Neuronal stem cell (in vitro differentiated cells): ENCODE measurements at regions not wholly inside any gene's neighbourhood (a gene's known extent, or its start where the extent isn't known, plus 50 kb on each side); places are given as distances from the start of the nearest gene placed in this dataset.

Experiments
- DNase-seq: peaks from one replicate; pipeline ENCODE4 v3.0.0-alpha.2; 2013; ENCODE audit warnings: low spot score
- H2AFZ ChIP-seq: one replicate; pipeline ENCODE4 v1.6.1; 2013; ENCODE audit warnings: mild to moderate bottlenecking, low read length, inconsistent platforms
- H2AK5ac ChIP-seq: 2 replicates; pipeline ENCODE4 v1.6.1; 2013; ENCODE audit warnings: low read depth, mild to moderate bottlenecking, inconsistent platforms, low read length, moderate library complexity, mixed read lengths
- H2BK120ac ChIP-seq: 2 replicates; pipeline ENCODE4 v1.6.1; 2013; ENCODE audit warnings: low read depth, mild to moderate bottlenecking, inconsistent platforms, low read length, moderate library complexity, mixed read lengths
- H2BK12ac ChIP-seq: one replicate; pipeline ENCODE4 v1.6.1; 2013; ENCODE audit warnings: low read length, inconsistent platforms
- H2BK15ac ChIP-seq: 2 replicates; pipeline ENCODE4 v1.6.1; 2013; ENCODE audit warnings: mild to moderate bottlenecking, low read length, inconsistent platforms, mixed read lengths
- H2BK5ac ChIP-seq: one replicate; pipeline ENCODE4 v1.6.1; 2013; ENCODE audit warnings: inconsistent platforms, mild to moderate bottlenecking, low read length, moderate library complexity
- H3K14ac ChIP-seq: one replicate; pipeline ENCODE4 v1.6.1; 2013; ENCODE audit warnings: low read length, inconsistent platforms
- H3K18ac ChIP-seq: 2 replicates; pipeline ENCODE4 v1.6.1; 2013; ENCODE audit warnings: low read length, inconsistent platforms
- H3K23ac ChIP-seq: 2 replicates; pipeline ENCODE4 v1.6.1; 2013; ENCODE audit warnings: low read depth, mild to moderate bottlenecking, mixed read lengths, low read length, inconsistent platforms; ENCODE audit not compliant: poor library complexity
- H3K27ac ChIP-seq: replicated peaks from 3 replicates; pipeline ENCODE4 v1.5.1; 2013; ENCODE audit warnings: low read length, inconsistent platforms
- H3K27me3 ChIP-seq, 3 experiments: 2 replicates each; pipeline ENCODE4 v1.6.1; 2013; ENCODE audit warnings: low read length in 3 of 3, mild to moderate bottlenecking in 2 of 3, inconsistent platforms in 1 of 3, low read depth in 1 of 3, mixed read lengths in 1 of 3, moderate library complexity in 1 of 3; ENCODE audit not compliant: control insufficient read depth in 3 of 3, insufficient read depth in 3 of 3
- H3K36me3 ChIP-seq, 2 donors: replicated peaks in 1 of 2; 2 replicates each; pipeline ENCODE4 v1.6.1; 2013; ENCODE audit warnings: low read length in 2 of 2; ENCODE audit not compliant: control insufficient read depth in 2 of 2, insufficient read depth in 2 of 2
- H3K4ac ChIP-seq: 2 replicates; pipeline ENCODE4 v1.6.1; 2013; ENCODE audit warnings: inconsistent platforms, mild to moderate bottlenecking, low read length, moderate library complexity
- H3K4me1 ChIP-seq, 2 donors: 1 replicate in 1 of 2; 2 replicates in 1 of 2; pipeline ENCODE4 v1.6.1; 2013; ENCODE audit warnings: low read length in 2 of 2, low read depth in 1 of 2; ENCODE audit not compliant: control insufficient read depth in 2 of 2, insufficient read depth in 1 of 2
- H3K4me2 ChIP-seq: one replicate; pipeline ENCODE4 v1.6.1; 2013; ENCODE audit warnings: mild to moderate bottlenecking, low read length, inconsistent platforms; ENCODE audit not compliant: insufficient read depth, poor library complexity, severe bottlenecking
- H3K4me3 ChIP-seq, 2 donors: 2 replicates each; pipeline ENCODE4 v1.5.1; 2013; ENCODE audit warnings: low read length in 2 of 2, mild to moderate bottlenecking in 2 of 2, inconsistent platforms in 1 of 2, moderate library complexity in 1 of 2
- H3K79me1 ChIP-seq: one replicate; pipeline ENCODE4 v1.6.1; 2013; ENCODE audit warnings: low read depth, mild to moderate bottlenecking, inconsistent platforms, low read length, moderate library complexity
- H3K9ac ChIP-seq: one replicate; pipeline ENCODE4 v1.6.1; 2013; ENCODE audit warnings: mild to moderate bottlenecking, low read depth, low read length, inconsistent platforms; ENCODE audit not compliant: poor library complexity
- H3K9me3 ChIP-seq, 2 donors: replicated peaks in 1 of 2; 2 replicates each; pipeline versions ENCODE3 to v1.6.1; 2013; ENCODE audit warnings: low read length in 2 of 2, mild to moderate bottlenecking in 2 of 2, inconsistent platforms in 1 of 2, low read depth in 1 of 2, mixed read lengths in 1 of 2, moderate library complexity in 1 of 2; ENCODE audit not compliant: control insufficient read depth in 2 of 2, insufficient read depth in 1 of 2
- H4K8ac ChIP-seq: one replicate; pipeline ENCODE4 v1.6.1; 2013; ENCODE audit warnings: low read depth, mild to moderate bottlenecking, inconsistent platforms, low read length, moderate library complexity
- H4K91ac ChIP-seq: one replicate; pipeline ENCODE4 v1.6.1; 2013; ENCODE audit warnings: low read length, low read depth, mild to moderate bottlenecking, inconsistent platforms; ENCODE audit not compliant: poor library complexity
- WGBS, 2 donors: extraction: QIAGEN DNeasy Blood & Tissue Kit; methylation state at CpG; one replicate each; pipeline ENCODE4 v1.1.7; 2013; ENCODE audit warnings: missing lambda C conversion rate in 2 of 2, mixed read lengths in 1 of 2; ENCODE audit not compliant: insufficient read length in 2 of 2, insufficient replicate concordance in 1 of 2; ENCODE audit errors: extremely low coverage in 2 of 2; 5-methylcytosine and 5-hydroxymethylcytosine counted together

- H3K23ac ChIP-seq, result no peak overlapping the region
- WGBS, 2 donors, result no CpG with 5 or more reads among the region's 3 CpGs
- H3K27me3 ChIP-seq, result no peaks in the 10 kb centered on the region
- H3K79me1 ChIP-seq, result no peaks in the 10 kb centered on the region
- H3K4me3 ChIP-seq, result no peak overlapping the region
- H4K8ac ChIP-seq, result no peak overlapping the region
- no peak overlapping the region for H3K4me2 ChIP-seq
- no peak overlapping the region for H2BK15ac ChIP-seq
- H3K18ac ChIP-seq, result no peak overlapping the region
- no peak overlapping the region for H2AFZ ChIP-seq
- DNase-seq, result no peak
- no peak overlapping the region for H2BK12ac ChIP-seq
- no peaks in the 10 kb centered on the region for H3K36me3 ChIP-seq
- H3K27ac ChIP-seq, result no peak overlapping the region
- no peaks in the 10 kb centered on the region for H3K4me1 ChIP-seq
- H2BK5ac ChIP-seq, result no peak overlapping the region
- H2AK5ac ChIP-seq, result no peak overlapping the region
- H3K4ac ChIP-seq, result no peak overlapping the region
- H2BK120ac ChIP-seq, result no peak overlapping the region
- H3K9me3 ChIP-seq, result no peaks in the 10 kb centered on the region
- no peak overlapping the region for H4K91ac ChIP-seq
- H3K14ac ChIP-seq, result no peak overlapping the region
- no peak overlapping the region for H3K9ac ChIP-seq
Observed at GRCh38 chr13:108368250-108368905, 98.9 kb downstream of the TNFSF13B start.

- Histone ChIP-seq H3K27me3 (no peaks in the 10 kb centered on the region), H3K36me3 (no peaks in the 10 kb centered on the region), H2BK12ac (no peak overlapping the region), H2AK5ac (no peak overlapping the region), H3K14ac (no peak overlapping the region), H2AFZ (no peak overlapping the region), H2BK15ac (no peak overlapping the region), H3K4ac (no peak overlapping the region), H4K91ac (no peak overlapping the region), H3K27ac (no peak overlapping the region), H2BK120ac (no peak overlapping the region), H3K23ac (no peak overlapping the region), H3K18ac (no peak overlapping the region), H3K79me1 (no peaks in the 10 kb centered on the region), H4K8ac (no peak overlapping the region), H3K9me3 (no peaks in the 10 kb centered on the region), H3K4me1 (no peaks in the 10 kb centered on the region), H3K4me3 (no peak overlapping the region), H3K4me2 (no peak overlapping the region), H3K9ac (no peak overlapping the region), H2BK5ac (no peak overlapping the region)
- no peak for DNase-seq
Observed at GRCh38 chr13:108369412-108369811, 99.9 kb downstream of the TNFSF13B start.

- Histone ChIP-seq H2BK12ac (no peak overlapping the region), H3K23ac (no peak overlapping the region), H3K4ac (no peak overlapping the region), H4K8ac (no peak overlapping the region), H3K27me3 (no peaks in the 10 kb centered on the region), H2AK5ac (no peak overlapping the region), H3K4me1 (no peaks in the 10 kb centered on the region), H3K27ac (no peak overlapping the region), H3K9me3 (no peaks in the 10 kb centered on the region), H2BK120ac (no peak overlapping the region), H2AFZ (no peak overlapping the region), H4K91ac (no peak overlapping the region), H2BK15ac (no peak overlapping the region), H3K4me3 (no peak overlapping the region), H2BK5ac (no peak overlapping the region), H3K18ac (no peak overlapping the region), H3K4me2 (no peak overlapping the region), H3K36me3 (no peaks in the 10 kb centered on the region), H3K9ac (no peak overlapping the region), H3K79me1 (no peaks in the 10 kb centered on the region), H3K14ac (no peak overlapping the region)
- whole genome bisulfite sequencing, 2 donors, result no CpG with 5 or more reads among the region's 2 CpGs
- DNase-seq, result no peak
Observed at GRCh38 chr13:108375034-108375433, 105.5 kb downstream of the TNFSF13B start.

GRCh38 chr13:108375772-108376171 is 106.3 kb downstream of the TNFSF13B start:
- no peaks in the 10 kb centered on the region for H3K36me3 ChIP-seq
- H3K18ac ChIP-seq, result no peak overlapping the region
- no peak overlapping the region for H3K14ac ChIP-seq
- H3K4ac ChIP-seq, result no peak overlapping the region
- H3K4me2 ChIP-seq, result no peak overlapping the region
- no peak overlapping the region for H4K8ac ChIP-seq
- no peak overlapping the region for H3K4me3 ChIP-seq
- WGBS, 2 donors, result no CpG with 5 or more reads among the region's 2 CpGs
- no peak for DNase-seq
- H3K27me3 ChIP-seq, result no peaks in the 10 kb centered on the region
- H2AFZ ChIP-seq, result no peak overlapping the region
- no peak overlapping the region for H4K91ac ChIP-seq
- no peak overlapping the region for H2BK120ac ChIP-seq
- no peak overlapping the region for H2BK12ac ChIP-seq
- H3K23ac ChIP-seq, result no peak overlapping the region
- no peak overlapping the region for H3K27ac ChIP-seq
- H2BK5ac ChIP-seq, result no peak overlapping the region
- no peaks in the 10 kb centered on the region for H3K4me1 ChIP-seq
- H3K9me3 ChIP-seq, result no peaks in the 10 kb centered on the region
- H3K79me1 ChIP-seq, result no peaks in the 10 kb centered on the region
- H2AK5ac ChIP-seq, result no peak overlapping the region
- no peak overlapping the region for H2BK15ac ChIP-seq
- H3K9ac ChIP-seq, result no peak overlapping the region
